Adrenal gland (tissue), 5 donors: ENCODE measurements at regions not wholly inside any gene's neighbourhood (a gene's known extent, or its start where the extent isn't known, plus 50 kb on each side); places are given as distances from the start of the nearest gene placed in this dataset.

Experiments used
- CTCF ChIP-seq, 6 experiments: fragments of 450-650 bp in 4 of 6; fragments of 200-600 bp in 2 of 6; sonication (generic) in 1 of 6; IDR thresholded peaks; 1 replicate in 5 of 6; 2 replicates in 1 of 6; pipeline versions ENCODE4 v1.5.1 to v1.8.0; 2016 to 2021; ENCODE audit warnings: antibody characterized with exemption in 6 of 6, mild to moderate bottlenecking in 2 of 6, moderate library complexity in 1 of 6
- POLR2A ChIP-seq, 2 donors: fragments of 450-650 bp; IDR thresholded peaks; one replicate each; pipeline ENCODE4 v1.6.1; 2017; ENCODE audit warnings: antibody characterized with exemption in 2 of 2, mild to moderate bottlenecking in 2 of 2, moderate library complexity in 1 of 2
- donor health status: DM: no; HTN: no; CAD: no.

GRCh38 chr2:109689182-109689930, 75.2 kb downstream of the SOWAHC start:
- TF ChIP-seq CTCF (IDR thresholded peaks at IDR 0.05), result no peak
- TF ChIP-seq POLR2A (IDR thresholded peaks at IDR 0.05), result no peak
